ENCODE measurements at regions not wholly inside any gene's neighbourhood (a gene's known extent, or its start where the extent isn't known, plus 50 kb on each side); places are given as distances from the start of the nearest gene placed in this dataset.

GRCh38 chr2:189933041-189933440, 129.5 kb downstream of the MSTN start:
- no peak overlapping the region for H3K4me3 Mint-ChIP-seq
- DNase-seq (ENCODE audit: extremely low spot score, unreplicated experiment) = no peak
- H3K36me3 Mint-ChIP-seq = no peaks in the 10 kb centered on the region
- no peaks in the 10 kb centered on the region for H3K27me3 Mint-ChIP-seq
- no peak overlapping the region for H3K27ac Mint-ChIP-seq
- no peak for TF ChIP-seq CTCF (conservative IDR thresholded peaks at IDR 0.05)
- H3K9me3 Mint-ChIP-seq = no peaks in the 10 kb centered on the region
- H3K4me1 Mint-ChIP-seq (ENCODE audit: unreplicated experiment) = no peaks in the 10 kb centered on the region

- H3K4me3 Mint-ChIP-seq = no peak overlapping the region
- H3K27ac Mint-ChIP-seq = no peak overlapping the region
- H3K9me3 Mint-ChIP-seq = no peaks in the 10 kb centered on the region
- no peak for DNase-seq (ENCODE audit: extremely low spot score, unreplicated experiment)
- TF ChIP-seq CTCF (conservative IDR thresholded peaks at IDR 0.05) = no peak
- no peaks in the 10 kb centered on the region for H3K4me1 Mint-ChIP-seq (ENCODE audit: unreplicated experiment)
- peaks cover 7% of the 10 kb centered on the region for H3K27me3 Mint-ChIP-seq
- no peaks in the 10 kb centered on the region for H3K36me3 Mint-ChIP-seq
Observed at GRCh38 chr2:189927823-189928222, 134.7 kb downstream of the MSTN start.

Measured in type B pancreatic cell (in vitro differentiated cells).